Fibroblast of pulmonary artery (primary cell): ENCODE measurements at regions not wholly inside any gene's neighbourhood (a gene's known extent, or its start where the extent isn't known, plus 50 kb on each side); places are given as distances from the start of the nearest gene placed in this dataset.

ENCODE experiments used
- DNase-seq: peaks from one replicate; pipeline ENCODE4 v3.0.0-alpha.2; 2010; ENCODE audit warnings: low read depth
- H3K4me3 ChIP-seq: replicated peaks from 2 replicates; pipeline ENCODE4 v1.5.1; 2011; ENCODE audit warnings: low read depth, mild to moderate bottlenecking, control low read depth, low read length, moderate library complexity
- CTCF ChIP-seq: IDR thresholded peaks from 2 replicates; pipeline ENCODE4 v1.5.1; 2011; ENCODE audit warnings: mild to moderate bottlenecking, control low read depth, low read length, inconsistent platforms; ENCODE audit errors: missing control alignments

- H3K4me3 ChIP-seq: no peak overlapping the region
- no peak for TF ChIP-seq CTCF
- DNase-seq: no peak
These were observed 285.0 kb upstream of the BMP2 start for GRCh38 chr20:6482486-6482885.

- no peak for DNase-seq
- H3K4me3 ChIP-seq: no peak overlapping the region
- TF ChIP-seq CTCF: no peak
These were observed 286.9 kb upstream of the BMP2 start for GRCh38 chr20:6480328-6481200.

- H3K4me3 ChIP-seq: no peak overlapping the region
- no peak for TF ChIP-seq CTCF
- peak; percentile 33 for DNase-seq
These were observed 294.3 kb upstream of the BMP2 start for GRCh38 chr20:6473197-6473596.

- H3K4me3 ChIP-seq: no peak overlapping the region
- no peak for TF ChIP-seq CTCF
- DNase-seq: no peak
These were observed 295.6 kb upstream of the BMP2 start for GRCh38 chr20:6471871-6472270.

- no peak for DNase-seq
- no peak overlapping the region for H3K4me3 ChIP-seq
- no peak for TF ChIP-seq CTCF
These were observed 296.3 kb upstream of the BMP2 start for GRCh38 chr20:6471110-6471647.

GRCh38 chr20:6469695-6470094, 297.8 kb upstream of the BMP2 start:
- H3K4me3 ChIP-seq: no peak overlapping the region
- no peak for DNase-seq
- TF ChIP-seq CTCF: no peak
